ENCODE measurements at regions not wholly inside any gene's neighbourhood (a gene's known extent, or its start where the extent isn't known, plus 50 kb on each side); places are given as distances from the start of the nearest gene placed in this dataset.

DNA sequence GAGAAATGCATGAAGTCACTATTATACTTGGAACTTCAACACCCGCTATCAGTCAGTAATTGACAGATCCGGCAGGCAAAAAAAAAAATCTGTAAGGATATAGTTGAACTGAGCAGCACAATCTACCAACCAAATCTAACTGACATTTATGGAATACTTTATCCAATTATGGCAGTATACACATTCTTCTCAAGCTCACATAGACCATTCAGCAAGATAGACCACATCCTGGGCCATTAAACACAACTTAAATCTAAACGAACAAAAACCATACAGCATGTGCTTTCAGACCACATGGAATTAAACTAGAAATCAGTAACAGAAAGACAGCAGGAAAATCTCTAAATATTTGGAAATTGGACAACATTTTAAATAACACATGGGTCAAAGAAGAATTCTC is 112.7 kb downstream of the MPP7 start:
- POLR2A ChIA-PET = no interaction called here
- dilution Hi-C loops (cut with MboI; ENCODE audit: extremely low pct_ligation_motif_present, low sequenced_read_pairs) = no loop called here
- Histone ChIP-seq H3K9me1 (replicated peaks; ENCODE audit: control insufficient read depth, extremely low read depth, insufficient read depth, low read length) (no peaks in the 10 kb centered on the region), H3K4me3 (replicated peaks in 1 of 3; ENCODE audit: insufficient read depth in 1 of 3, low read depth in 1 of 3, low read length in 3 of 3) (no peak overlapping the region), H3K9ac (replicated peaks; ENCODE audit: extremely low read depth, insufficient read depth, low read length) (no peak overlapping the region), H2AFZ (ENCODE audit: low read depth, low read length) (no peak overlapping the region), H3K27ac (ENCODE audit: insufficient read depth, low read depth, low read length) (no peak overlapping the region), H3K79me2 (ENCODE audit: control insufficient read depth, insufficient read depth, low read length) (no peaks in the 10 kb centered on the region), H3K4me2 (ENCODE audit: insufficient read depth, low read length) (no peak overlapping the region), H3K4me1 (ENCODE audit: control insufficient read depth, extremely low read depth, insufficient read depth, low read length) (no peaks in the 10 kb centered on the region), H3K36me3 (ENCODE audit: control insufficient read depth in 2 of 2, extremely low read depth in 1 of 2, insufficient read depth in 2 of 2, low read length in 2 of 2) (no peaks in the 10 kb centered on the region), H4K20me1 (replicated peaks; ENCODE audit: control insufficient read depth, extremely low read depth, insufficient read depth, low read length) (no peaks in the 10 kb centered on the region), H3K27me3 (ENCODE audit: control insufficient read depth in 2 of 2, insufficient read depth in 2 of 2, low read length in 2 of 2) (no peaks in the 10 kb centered on the region), H3K9me3 (replicated peaks; ENCODE audit: control insufficient read depth, insufficient read depth, low read length) (no peaks in the 10 kb centered on the region)
- no TSS peak for BruUV-seq (replicated peaks)
- TF ChIP-seq MYC (IDR thresholded peaks at IDR 0.05; ENCODE audit: low read depth, low read length) = no peak
- no peak for TF ChIP-seq JUN (IDR thresholded peaks at IDR 0.05; ENCODE audit: borderline replicate concordance, insufficient read depth, insufficient read length, low read depth)
- TF ChIP-seq GATA2 (IDR thresholded peaks at IDR 0.05; ENCODE audit: insufficient read depth, insufficient read length, low read depth, low read length) = no peak
- TF ChIP-seq, protein P1, sequence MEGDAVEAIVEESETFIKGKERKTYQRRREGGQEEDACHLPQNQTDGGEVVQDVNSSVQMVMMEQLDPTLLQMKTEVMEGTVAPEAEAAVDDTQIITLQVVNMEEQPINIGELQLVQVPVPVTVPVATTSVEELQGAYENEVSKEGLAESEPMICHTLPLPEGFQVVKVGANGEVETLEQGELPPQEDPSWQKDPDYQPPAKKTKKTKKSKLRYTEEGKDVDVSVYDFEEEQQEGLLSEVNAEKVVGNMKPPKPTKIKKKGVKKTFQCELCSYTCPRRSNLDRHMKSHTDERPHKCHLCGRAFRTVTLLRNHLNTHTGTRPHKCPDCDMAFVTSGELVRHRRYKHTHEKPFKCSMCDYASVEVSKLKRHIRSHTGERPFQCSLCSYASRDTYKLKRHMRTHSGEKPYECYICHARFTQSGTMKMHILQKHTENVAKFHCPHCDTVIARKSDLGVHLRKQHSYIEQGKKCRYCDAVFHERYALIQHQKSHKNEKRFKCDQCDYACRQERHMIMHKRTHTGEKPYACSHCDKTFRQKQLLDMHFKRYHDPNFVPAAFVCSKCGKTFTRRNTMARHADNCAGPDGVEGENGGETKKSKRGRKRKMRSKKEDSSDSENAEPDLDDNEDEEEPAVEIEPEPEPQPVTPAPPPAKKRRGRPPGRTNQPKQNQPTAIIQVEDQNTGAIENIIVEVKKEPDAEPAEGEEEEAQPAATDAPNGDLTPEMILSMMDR (IDR thresholded peaks at IDR 0.05; ENCODE audit: extremely low read depth in 1 of 2, insufficient read depth in 1 of 2, low read depth in 1 of 2, low read length in 2 of 2) = no peak
- TF ChIP-seq POLR2AphosphoS5 (IDR thresholded peaks at IDR 0.05; ENCODE audit: insufficient read depth, low read depth, low read length) = no peak
- TF ChIP-seq POLR2A (IDR thresholded peaks at IDR 0.05; ENCODE audit: low read depth, low read length) = no peak
- no peak for TF ChIP-seq EZH2 (IDR thresholded peaks at IDR 0.05; ENCODE audit: borderline replicate concordance, low read depth, low read length, severe bottlenecking)
- TF ChIP-seq FOS (IDR thresholded peaks at IDR 0.05; ENCODE audit: borderline replicate concordance, insufficient read depth, low read length) = no peak
- TF ChIP-seq, protein P2, sequence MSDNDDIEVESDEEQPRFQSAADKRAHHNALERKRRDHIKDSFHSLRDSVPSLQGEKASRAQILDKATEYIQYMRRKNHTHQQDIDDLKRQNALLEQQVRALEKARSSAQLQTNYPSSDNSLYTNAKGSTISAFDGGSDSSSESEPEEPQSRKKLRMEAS (IDR thresholded peaks at IDR 0.05; ENCODE audit: insufficient read depth, insufficient read length) = no peak
- DNase-seq (ENCODE audit: low read depth, low spot score) (no peak), FAIRE-seq (no peak)
- CTCF ChIA-PET = no interaction called here
- intact Hi-C loops (cut with micrococcal nuclease) = no loop called here

All from endothelial cell of umbilical vein (primary cell).